MM.1S (cell line): ENCODE measurements at regions not wholly inside any gene's neighbourhood (a gene's known extent, or its start where the extent isn't known, plus 50 kb on each side); places are given as distances from the start of the nearest gene placed in this dataset.

Experiments
- DNase-seq: peaks from one replicate; pipeline ENCODE4 v3.0.0-alpha.2; 2015
- H2AFZ ChIP-seq: fragments of 300-600 bp; sonication (generic); 2 replicates; pipeline ENCODE4 v1.6.0; 2016; ENCODE audit warnings: antibody characterized with exemption, low read length
- H3F3A ChIP-seq: fragments of 300-600 bp; sonication (generic); 2 replicates; pipeline ENCODE4 v1.6.1; 2016; ENCODE audit warnings: mild to moderate bottlenecking, antibody characterized with exemption, low read length, moderate library complexity, mixed read lengths; ENCODE audit not compliant: insufficient read depth
- H3K27ac ChIP-seq: fragments of 300-600 bp; sonication (generic); 2 replicates; pipeline ENCODE4 v1.5.1; 2016; ENCODE audit warnings: mild to moderate bottlenecking, low read length
- H3K27me3 ChIP-seq: fragments of 300-600 bp; sonication (generic); replicated peaks from 2 replicates; pipeline ENCODE4 v1.6.0; 2016; ENCODE audit warnings: low read length; ENCODE audit not compliant: insufficient read depth
- H3K36me3 ChIP-seq: fragments of 300-600 bp; sonication (generic); replicated peaks from 2 replicates; pipeline ENCODE4 v1.6.1; 2016; ENCODE audit warnings: mild to moderate bottlenecking, low read length, mixed read lengths; ENCODE audit not compliant: insufficient read depth
- H3K4me1 ChIP-seq: fragments of 300-600 bp; sonication (generic); 2 replicates; pipeline ENCODE4 v1.6.1; 2016; ENCODE audit warnings: low read length, mixed read lengths
- H3K4me2 ChIP-seq: fragments of 300-600 bp; sonication (generic); 2 replicates; pipeline ENCODE4 v1.6.0; 2016; ENCODE audit warnings: low read depth, low read length
- H3K4me3 ChIP-seq: fragments of 300-600 bp; sonication (generic); 2 replicates; pipeline ENCODE4 v1.5.1; 2016; ENCODE audit warnings: low read length, mixed read lengths
- H3K79me2 ChIP-seq: fragments of 300-600 bp; sonication (generic); 2 replicates; pipeline ENCODE4 v1.6.1; 2016; ENCODE audit warnings: mixed run types, low read length, mixed read lengths
- H3K9ac ChIP-seq: fragments of 300-600 bp; sonication (generic); 2 replicates; pipeline ENCODE4 v1.6.1; 2016; ENCODE audit warnings: low read length, mixed read lengths
- H3K9me2 ChIP-seq: fragments of 300-600 bp; sonication (generic); replicated peaks from 2 replicates; pipeline ENCODE4 v1.6.1; 2016; ENCODE audit warnings: mild to moderate bottlenecking, low read length, mixed read lengths; ENCODE audit not compliant: insufficient read depth
- H3K9me3 ChIP-seq: fragments of 300-600 bp; sonication (generic); replicated peaks from 2 replicates; pipeline ENCODE4 v1.6.1; 2016; ENCODE audit warnings: mild to moderate bottlenecking, low read length, mixed read lengths; ENCODE audit not compliant: insufficient read depth
- H4K20me1 ChIP-seq: fragments of 300-600 bp; sonication (generic); 2 replicates; pipeline ENCODE4 v1.6.1; 2016; ENCODE audit warnings: mild to moderate bottlenecking, low read length, moderate library complexity, mixed read lengths; ENCODE audit not compliant: insufficient read depth
- EZH2 ChIP-seq: fragments of 300-600 bp; sonication (generic); optimal IDR thresholded peaks from 2 replicates; pipeline ENCODE3; 2017; ENCODE audit warnings: low read depth, mild to moderate bottlenecking, antibody characterized with exemption, low read length, mixed read lengths
- EZH2phosphoT487 ChIP-seq: fragments of 300-600 bp; sonication (generic); IDR thresholded peaks from 2 replicates; pipeline ENCODE4 v1.6.1; 2018; ENCODE audit warnings: antibody characterized with exemption, low read length
- TF ChIP-seq, protein P1 (sequence below): fragments of 300-600 bp; sonication (generic); IDR thresholded peaks from 2 replicates; pipeline ENCODE4 v1.5.1; 2016; ENCODE audit warnings: antibody characterized with exemption, low read length, mixed read lengths

DNA sequence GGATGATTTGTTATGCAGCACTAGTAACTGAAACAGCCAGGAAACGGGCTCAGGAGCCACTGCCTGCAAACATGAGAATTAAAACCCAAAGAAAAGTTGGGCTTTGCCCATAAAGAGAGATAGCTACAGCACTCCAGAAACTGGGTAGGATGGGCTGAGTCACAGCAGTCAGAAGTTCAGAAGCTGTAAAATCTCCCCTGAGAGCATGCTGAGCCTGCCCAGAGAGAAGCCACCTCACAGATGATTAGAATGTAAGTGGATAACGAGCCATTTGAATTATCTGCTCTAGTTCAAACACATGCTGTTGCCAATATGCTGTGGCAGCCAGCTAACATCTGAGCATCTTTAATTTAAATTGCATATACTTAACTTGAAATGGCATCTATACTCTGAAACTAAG is 388.1 kb upstream of the ACVR2A start:
- no peaks in the 10 kb centered on the region for H4K20me1 ChIP-seq

GRCh38 chr2:147451902-147452515 is 392.8 kb upstream of the ACVR2A start:
- H3F3A ChIP-seq: no peaks in the 10 kb centered on the region
- no peaks in the 10 kb centered on the region for H4K20me1 ChIP-seq
- no peaks in the 10 kb centered on the region for H3K9me3 ChIP-seq
- H3K4me1 ChIP-seq: no peaks in the 10 kb centered on the region
- H3K27ac ChIP-seq: no peak overlapping the region
- no peaks in the 10 kb centered on the region for H3K79me2 ChIP-seq
- H3K27me3 ChIP-seq: no peaks in the 10 kb centered on the region
- H3K4me2 ChIP-seq: no peak overlapping the region
- TF ChIP-seq EZH2phosphoT487: no peak
- no peak for TF ChIP-seq EZH2
- TF ChIP-seq, protein P1, sequence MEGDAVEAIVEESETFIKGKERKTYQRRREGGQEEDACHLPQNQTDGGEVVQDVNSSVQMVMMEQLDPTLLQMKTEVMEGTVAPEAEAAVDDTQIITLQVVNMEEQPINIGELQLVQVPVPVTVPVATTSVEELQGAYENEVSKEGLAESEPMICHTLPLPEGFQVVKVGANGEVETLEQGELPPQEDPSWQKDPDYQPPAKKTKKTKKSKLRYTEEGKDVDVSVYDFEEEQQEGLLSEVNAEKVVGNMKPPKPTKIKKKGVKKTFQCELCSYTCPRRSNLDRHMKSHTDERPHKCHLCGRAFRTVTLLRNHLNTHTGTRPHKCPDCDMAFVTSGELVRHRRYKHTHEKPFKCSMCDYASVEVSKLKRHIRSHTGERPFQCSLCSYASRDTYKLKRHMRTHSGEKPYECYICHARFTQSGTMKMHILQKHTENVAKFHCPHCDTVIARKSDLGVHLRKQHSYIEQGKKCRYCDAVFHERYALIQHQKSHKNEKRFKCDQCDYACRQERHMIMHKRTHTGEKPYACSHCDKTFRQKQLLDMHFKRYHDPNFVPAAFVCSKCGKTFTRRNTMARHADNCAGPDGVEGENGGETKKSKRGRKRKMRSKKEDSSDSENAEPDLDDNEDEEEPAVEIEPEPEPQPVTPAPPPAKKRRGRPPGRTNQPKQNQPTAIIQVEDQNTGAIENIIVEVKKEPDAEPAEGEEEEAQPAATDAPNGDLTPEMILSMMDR: no peak
- no peaks in the 10 kb centered on the region for H3K9me2 ChIP-seq
- no peak overlapping the region for H3K4me3 ChIP-seq
- H3K36me3 ChIP-seq: no peaks in the 10 kb centered on the region
- DNase-seq: no peak
- H3K9ac ChIP-seq: no peak overlapping the region
- no peak overlapping the region for H2AFZ ChIP-seq

More for the DNA sequence above, 388.1 kb upstream of the ACVR2A start:
- no peaks in the 10 kb centered on the region for H3K4me1 ChIP-seq
- no peak overlapping the region for H3K4me2 ChIP-seq
- no peak overlapping the region for H3K4me3 ChIP-seq
- H3K79me2 ChIP-seq: no peaks in the 10 kb centered on the region
- no peaks in the 10 kb centered on the region for H3K9me3 ChIP-seq
- TF ChIP-seq EZH2: no peak
- TF ChIP-seq, protein P1: no peak
- no peak for TF ChIP-seq EZH2phosphoT487
- H3K9ac ChIP-seq: no peak overlapping the region
- H3K9me2 ChIP-seq: no peaks in the 10 kb centered on the region
- H3K27me3 ChIP-seq: no peaks in the 10 kb centered on the region
- no peaks in the 10 kb centered on the region for H3K36me3 ChIP-seq
- no peak for DNase-seq
- no peaks in the 10 kb centered on the region for H3F3A ChIP-seq
- no peak overlapping the region for H2AFZ ChIP-seq
- no peak overlapping the region for H3K27ac ChIP-seq

DNA sequence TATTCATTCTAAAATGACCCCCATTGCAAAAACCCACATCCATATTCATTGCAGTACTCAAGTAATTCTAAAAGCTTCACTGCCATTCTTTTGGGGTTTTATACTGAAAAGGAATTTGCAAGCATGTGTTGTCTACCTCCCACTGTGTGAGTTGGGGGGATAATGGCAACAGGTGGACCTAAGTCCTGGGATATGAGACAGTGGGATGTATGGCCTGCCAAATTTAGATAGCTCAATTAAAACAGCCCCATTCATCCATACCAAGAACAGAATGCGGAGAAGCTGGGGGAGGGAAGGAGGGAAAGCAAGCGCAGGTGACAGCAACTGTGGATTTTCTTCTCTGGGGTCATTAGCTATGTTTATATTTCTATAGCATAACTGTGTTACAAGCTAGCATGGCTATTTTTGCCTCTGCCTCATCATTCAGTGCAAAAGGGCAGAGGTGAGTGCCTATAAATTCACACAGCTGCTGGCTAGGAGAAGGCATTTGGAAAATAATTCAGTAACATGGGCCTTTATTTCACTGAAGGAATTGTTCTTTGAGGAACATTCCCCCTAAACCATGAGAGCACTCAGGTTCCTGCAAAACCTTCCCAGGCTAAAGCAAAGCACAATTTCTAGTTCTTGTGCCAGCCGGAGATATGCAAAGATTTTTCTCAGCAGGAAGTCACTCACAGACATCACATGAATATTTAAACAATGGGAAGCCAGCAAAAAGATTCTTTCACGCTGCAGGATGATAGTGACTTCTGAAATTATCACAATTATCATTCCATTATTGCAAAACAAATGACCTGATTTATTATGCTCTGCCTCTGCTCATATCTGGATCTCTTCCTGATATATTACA is 393.9 kb upstream of the ACVR2A start:
- Histone ChIP-seq H3K4me1 (no peaks in the 10 kb centered on the region), H3K9me2 (no peaks in the 10 kb centered on the region), H2AFZ (no peak overlapping the region), H3K4me3 (no peak overlapping the region), H3F3A (no peaks in the 10 kb centered on the region), H3K4me2 (no peak overlapping the region), H4K20me1 (no peaks in the 10 kb centered on the region), H3K79me2 (no peaks in the 10 kb centered on the region), H3K27ac (no peak overlapping the region), H3K9ac (no peak overlapping the region), H3K36me3 (no peaks in the 10 kb centered on the region), H3K27me3 (no peaks in the 10 kb centered on the region), H3K9me3 (no peaks in the 10 kb centered on the region)
- no peak for DNase-seq
- TF ChIP-seq EZH2: no peak
- TF ChIP-seq, protein P1: no peak
- TF ChIP-seq EZH2phosphoT487: no peak
